ENCODE measurements at regions not wholly inside any gene's neighbourhood (a gene's known extent, or its start where the extent isn't known, plus 50 kb on each side); places are given as distances from the start of the nearest gene placed in this dataset.

- no peak for ATAC-seq
These were observed 534.3 kb upstream of the LARGE1 start for GRCh38 chr22:34454598-34454997.

DNA sequence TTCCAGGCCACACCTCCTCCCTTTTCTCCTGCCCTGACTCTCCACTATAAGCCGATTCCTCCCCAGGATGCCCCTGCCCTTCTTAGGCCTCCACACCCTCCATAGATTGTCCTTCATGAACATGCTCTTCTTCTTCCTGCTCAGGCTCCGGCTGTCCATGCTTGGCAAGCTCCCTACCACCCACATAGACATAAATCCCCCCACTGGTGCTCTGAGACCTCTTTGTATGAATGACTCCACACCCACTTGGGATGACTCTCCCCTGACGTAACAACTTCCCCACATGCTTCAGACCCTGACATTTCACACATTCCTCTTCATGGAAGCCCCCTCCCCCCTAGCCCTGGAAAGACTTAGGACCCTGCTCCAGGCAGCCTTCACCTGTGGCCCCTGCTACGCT is 542.5 kb upstream of the LARGE1 start:
- no peak for TF ChIP-seq CTCF (IDR thresholded peaks at IDR 0.05)
- no peak for ATAC-seq
- no peaks in the 10 kb centered on the region for H3K4me1 ChIP-seq (ENCODE audit: low read depth)
- intact Hi-C loops (cut with DNase I, micrococcal nuclease): no loop called here
- H3K36me3 ChIP-seq (ENCODE audit: low read depth): no peaks in the 10 kb centered on the region
- no peak for DNase-seq
- no peaks in the 10 kb centered on the region for H3K9me3 ChIP-seq
- no peak overlapping the region for H3K4me3 ChIP-seq

More at GRCh38 chr22:34454598-34454997, 534.3 kb upstream of the LARGE1 start:
- Histone ChIP-seq H3K4me1 (ENCODE audit: low read depth) (no peaks in the 10 kb centered on the region), H3K36me3 (ENCODE audit: low read depth) (no peaks in the 10 kb centered on the region), H3K9me3 (no peaks in the 10 kb centered on the region), H3K4me3 (no peak overlapping the region)
- no peak for TF ChIP-seq CTCF (IDR thresholded peaks at IDR 0.05)
- DNase-seq: no peak
- intact Hi-C loops (cut with DNase I, micrococcal nuclease): no loop called here

- Histone ChIP-seq H3K36me3 (ENCODE audit: low read depth) (no peaks in the 10 kb centered on the region), H3K4me3 (no peak overlapping the region), H3K9me3 (no peaks in the 10 kb centered on the region), H3K4me1 (ENCODE audit: low read depth) (no peaks in the 10 kb centered on the region)
- DNase-seq: no peak
- no peak for ATAC-seq
- intact Hi-C loops (cut with DNase I, micrococcal nuclease): no loop called here
- no peak for TF ChIP-seq CTCF (IDR thresholded peaks at IDR 0.05)
These were observed 555.6 kb upstream of the LARGE1 start for GRCh38 chr22:34475886-34476285.

DNA sequence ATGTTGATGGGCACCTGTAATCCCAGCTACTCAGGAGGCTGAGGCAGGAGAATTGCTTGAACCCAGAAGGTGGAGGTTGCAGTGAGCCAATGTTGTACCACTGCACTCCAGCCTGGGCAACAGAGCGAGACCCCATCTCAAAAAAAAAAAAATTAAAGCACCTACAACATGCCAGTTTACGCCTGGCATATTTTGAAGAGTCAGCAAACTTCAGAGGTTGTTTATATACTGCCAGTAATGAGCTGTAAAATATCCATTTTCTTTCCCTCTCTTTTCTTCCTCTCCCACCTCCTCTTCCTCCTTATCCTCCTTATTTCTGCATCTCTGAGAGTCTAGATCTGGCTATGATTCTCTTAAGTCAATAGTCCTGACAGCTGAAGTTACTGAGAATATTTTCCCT is 556.5 kb upstream of the LARGE1 start:
- DNase-seq (no peak), ATAC-seq (no peak)
- H3K4me1 ChIP-seq (ENCODE audit: low read depth): no peaks in the 10 kb centered on the region
- H3K36me3 ChIP-seq (ENCODE audit: low read depth): no peaks in the 10 kb centered on the region
- intact Hi-C loops (cut with DNase I, micrococcal nuclease): no loop called here
- no peak overlapping the region for H3K4me3 ChIP-seq
- no peak for TF ChIP-seq CTCF (IDR thresholded peaks at IDR 0.05)
- H3K9me3 ChIP-seq: peaks cover 3% of the 10 kb centered on the region

DNA sequence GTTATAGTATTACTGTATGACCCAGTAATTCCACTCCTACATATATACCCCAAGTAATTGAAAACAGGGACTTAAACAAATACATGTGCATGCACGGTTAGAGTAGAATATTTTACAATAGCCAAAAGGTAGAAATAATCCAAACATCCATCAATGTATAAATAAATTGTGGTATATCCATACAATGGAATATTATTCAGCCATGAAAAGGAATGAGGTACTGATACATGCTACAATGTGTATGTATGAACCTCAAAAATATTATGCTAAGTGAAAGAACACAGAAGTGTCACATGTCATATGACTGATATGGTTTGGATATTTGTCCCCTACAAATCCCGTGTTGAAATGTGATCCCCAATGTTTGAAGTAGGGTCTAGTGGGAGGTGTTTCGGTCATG is 560.8 kb upstream of the LARGE1 start:
- DNase-seq: no peak
- Histone ChIP-seq H3K4me1 (ENCODE audit: low read depth) (no peaks in the 10 kb centered on the region), H3K9me3 (peaks cover 3% of the 10 kb centered on the region), H3K4me3 (no peak overlapping the region), H3K36me3 (ENCODE audit: low read depth) (no peaks in the 10 kb centered on the region)
- intact Hi-C loops (cut with DNase I, micrococcal nuclease): no loop called here
- no peak for TF ChIP-seq CTCF (IDR thresholded peaks at IDR 0.05)
- ATAC-seq: no peak

DNA sequence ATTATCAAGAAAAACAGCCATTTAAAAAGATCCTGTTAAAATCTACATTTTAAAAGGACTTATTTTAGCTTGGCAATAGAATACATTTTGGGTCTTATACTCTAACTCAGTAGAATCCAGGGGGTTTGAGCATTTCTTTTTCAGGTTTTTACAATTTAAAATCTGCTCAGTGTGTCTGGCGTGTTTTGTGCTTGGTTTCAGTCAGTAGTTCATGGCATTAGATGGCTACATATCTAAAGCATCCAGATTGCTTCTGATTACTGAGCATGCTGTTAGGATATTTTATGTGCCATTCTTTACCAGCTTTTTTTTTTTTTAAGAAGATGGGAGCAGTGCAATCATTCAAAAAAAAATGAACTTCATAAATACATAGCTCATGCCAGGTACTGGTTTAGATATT is 566.1 kb upstream of the LARGE1 start:
- intact Hi-C loops (cut with DNase I, micrococcal nuclease): no loop called here
- ATAC-seq: no peak
- no peak for TF ChIP-seq CTCF (IDR thresholded peaks at IDR 0.05)
- Histone ChIP-seq H3K4me1 (ENCODE audit: low read depth) (no peaks in the 10 kb centered on the region), H3K9me3 (no peaks in the 10 kb centered on the region), H3K4me3 (no peak overlapping the region), H3K36me3 (ENCODE audit: low read depth) (no peaks in the 10 kb centered on the region)
- DNase-seq: no peak

Data from mucosa of descending colon (tissue), 3 donors.